ENCODE measurements at regions not wholly inside any gene's neighbourhood (a gene's known extent, or its start where the extent isn't known, plus 50 kb on each side); places are given as distances from the start of the nearest gene placed in this dataset.

GRCh38 chr2:83851066-83851465 is 608.0 kb downstream of the SUCLG1 start:
- Histone ChIP-seq H3K27ac (ENCODE audit: low read depth, low read length) (no peak overlapping the region), H3K4me3 (ENCODE audit: low read length) (no peak overlapping the region), H3F3A (ENCODE audit: control insufficient read depth, insufficient read depth) (no peaks in the 10 kb centered on the region), H3K9me2 (replicated peaks; ENCODE audit: control insufficient read depth, low read length) (no peaks in the 10 kb centered on the region), H3K27me3 (ENCODE audit: control insufficient read depth, low read length) (no peaks in the 10 kb centered on the region), H3K4me2 (ENCODE audit: low read length) (no peak overlapping the region), H3K79me2 (ENCODE audit: control insufficient read depth, low read length) (no peaks in the 10 kb centered on the region), H3K36me3 (ENCODE audit: control insufficient read depth, low read length) (no peaks in the 10 kb centered on the region), H3K4me1 (ENCODE audit: control insufficient read depth, low read length) (no peaks in the 10 kb centered on the region), H4K20me1 (ENCODE audit: control insufficient read depth, insufficient read depth, low read depth, low read length) (no peaks in the 10 kb centered on the region), H3K9me3 (ENCODE audit: control insufficient read depth, insufficient read depth, low read length) (no peaks in the 10 kb centered on the region)
- no peak for TF ChIP-seq CTCF (IDR thresholded peaks at IDR 0.05; ENCODE audit: low read depth, low read length, poor library complexity, severe bottlenecking)
- no peak for TF ChIP-seq EZH2phosphoT487 (IDR thresholded peaks at IDR 0.05; ENCODE audit: borderline replicate concordance, low read length)

- Histone ChIP-seq H3K9me2 (replicated peaks; ENCODE audit: control insufficient read depth, low read length) (no peaks in the 10 kb centered on the region), H3K4me1 (ENCODE audit: control insufficient read depth, low read length) (no peaks in the 10 kb centered on the region), H4K20me1 (ENCODE audit: control insufficient read depth, insufficient read depth, low read depth, low read length) (no peaks in the 10 kb centered on the region), H3K9me3 (ENCODE audit: control insufficient read depth, insufficient read depth, low read length) (no peaks in the 10 kb centered on the region), H3K27me3 (ENCODE audit: control insufficient read depth, low read length) (no peaks in the 10 kb centered on the region), H3K4me2 (ENCODE audit: low read length) (no peak overlapping the region), H3K36me3 (ENCODE audit: control insufficient read depth, low read length) (no peaks in the 10 kb centered on the region), H3K79me2 (ENCODE audit: control insufficient read depth, low read length) (no peaks in the 10 kb centered on the region), H3K27ac (ENCODE audit: low read depth, low read length) (no peak overlapping the region), H3F3A (ENCODE audit: control insufficient read depth, insufficient read depth) (no peaks in the 10 kb centered on the region), H3K4me3 (ENCODE audit: low read length) (no peak overlapping the region)
- TF ChIP-seq CTCF (IDR thresholded peaks at IDR 0.05; ENCODE audit: low read depth, low read length, poor library complexity, severe bottlenecking), result no peak
- TF ChIP-seq EZH2phosphoT487 (IDR thresholded peaks at IDR 0.05; ENCODE audit: borderline replicate concordance, low read length), result no peak
Measured at GRCh38 chr2:83850071-83850725, 608.9 kb downstream of the SUCLG1 start.

- Histone ChIP-seq H3K9me2 (replicated peaks; ENCODE audit: control insufficient read depth, low read length) (no peaks in the 10 kb centered on the region), H4K20me1 (ENCODE audit: control insufficient read depth, insufficient read depth, low read depth, low read length) (no peaks in the 10 kb centered on the region), H3K36me3 (ENCODE audit: control insufficient read depth, low read length) (no peaks in the 10 kb centered on the region), H3K9me3 (ENCODE audit: control insufficient read depth, insufficient read depth, low read length) (no peaks in the 10 kb centered on the region), H3K27ac (ENCODE audit: low read depth, low read length) (no peak overlapping the region), H3K79me2 (ENCODE audit: control insufficient read depth, low read length) (no peaks in the 10 kb centered on the region), H3K4me1 (ENCODE audit: control insufficient read depth, low read length) (no peaks in the 10 kb centered on the region), H3F3A (ENCODE audit: control insufficient read depth, insufficient read depth) (no peaks in the 10 kb centered on the region), H3K27me3 (ENCODE audit: control insufficient read depth, low read length) (no peaks in the 10 kb centered on the region), H3K4me2 (ENCODE audit: low read length) (no peak overlapping the region), H3K4me3 (ENCODE audit: low read length) (no peak overlapping the region)
- TF ChIP-seq CTCF (IDR thresholded peaks at IDR 0.05; ENCODE audit: low read depth, low read length, poor library complexity, severe bottlenecking) (no peak), EZH2phosphoT487 (IDR thresholded peaks at IDR 0.05; ENCODE audit: borderline replicate concordance, low read length) (no peak)
Measured at GRCh38 chr2:83844490-83844889, 614.6 kb downstream of the SUCLG1 start.

Data from DOHH2 (cell line).